SK-N-SH (cell line): ENCODE measurements at regions not wholly inside any gene's neighbourhood (a gene's known extent, or its start where the extent isn't known, plus 50 kb on each side); places are given as distances from the start of the nearest gene placed in this dataset.

Experiments
- CTCF ChIA-PET: fragments of 300-600, 350-600 bp; formaldehyde crosslinking; extraction: SDS; loops from one replicate; lab custom pipeline; 2021; lab: Yijun Ruan, JAX
- POLR2A ChIA-PET: fragments of 350-600 bp; sonication (Branson Sonifier 250); formaldehyde crosslinking; extraction: SDS; loops from one replicate; lab custom pipeline; 2020; ENCODE audit warnings: antibody characterized with exemption, inconsistent platforms; lab: Yijun Ruan, JAX
- DNase-seq: peaks from one replicate; pipeline ENCODE4 v3.0.0; 2012
- H2AFZ ChIP-seq: fragments of 200-600 bp; sonication (generic); 2 replicates; pipeline ENCODE4 v1.8.1; 2016; ENCODE audit warnings: antibody characterized with exemption, mild to moderate bottlenecking, low read depth
- H3F3A ChIP-seq: fragments of 200-600 bp; sonication (generic); replicated peaks from 2 replicates; pipeline ENCODE3; 2016; ENCODE audit warnings: antibody characterized with exemption, mild to moderate bottlenecking; ENCODE audit not compliant: insufficient read depth
- H3K27ac ChIP-seq, 2 experiments: fragments of 200-500 bp in 1 of 2; fragments of 200-600 bp in 1 of 2; sonication (Bioruptor generic) in 1 of 2; sonication (generic), shearing (Covaris generic) in 1 of 2; 2 replicates each; pipeline versions ENCODE4 v1.5.1 to v1.6.1; 2014 to 2016; ENCODE audit warnings: low read depth in 2 of 2, inconsistent platforms in 1 of 2, low read length in 1 of 2, mild to moderate bottlenecking in 1 of 2, mixed read lengths in 1 of 2
- H3K27me3 ChIP-seq: fragments of 200-600 bp; sonication (generic), shearing (Covaris generic); 2 replicates; pipeline ENCODE4 v1.6.1; 2016; ENCODE audit warnings: mixed run types; ENCODE audit not compliant: insufficient read depth
- H3K36me3 ChIP-seq, 2 experiments: fragments of 200-500 bp in 1 of 2; fragments of 200-600 bp in 1 of 2; sonication (Bioruptor generic) in 1 of 2; sonication (generic) in 1 of 2; replicated peaks in 1 of 2; 2 replicates each; pipeline versions ENCODE3 to v1.5.1; 2014 to 2016; ENCODE audit warnings: low read length in 1 of 2, mild to moderate bottlenecking in 1 of 2; ENCODE audit not compliant: insufficient read depth in 2 of 2, control insufficient read depth in 1 of 2
- H3K4me1 ChIP-seq, 2 experiments: fragments of 200-500 bp in 1 of 2; fragments of 200-600 bp in 1 of 2; sonication (Bioruptor generic) in 1 of 2; sonication (generic), shearing (Covaris generic) in 1 of 2; 2 replicates each; pipeline versions ENCODE4 v1.5.1 to v1.6.1; 2014 to 2016; ENCODE audit warnings: low read depth in 1 of 2, low read length in 1 of 2, mixed run types in 1 of 2; ENCODE audit not compliant: insufficient read depth in 2 of 2, control insufficient read depth in 1 of 2
- H3K4me2 ChIP-seq: fragments of 200-600 bp; sonication (generic), shearing (Covaris generic); 2 replicates; pipeline ENCODE4 v1.6.1; 2017; ENCODE audit warnings: mixed run types
- H3K4me3 ChIP-seq, 2 experiments: fragments of 200-500 bp in 1 of 2; fragments of 200-600 bp in 1 of 2; sonication (Bioruptor generic) in 1 of 2; sonication (generic), shearing (Covaris generic) in 1 of 2; 2 replicates each; pipeline versions ENCODE4 v1.5.1 to v1.8.1; 2014 to 2016; ENCODE audit warnings: low read depth in 2 of 2, inconsistent platforms in 1 of 2, low read length in 1 of 2, mild to moderate bottlenecking in 1 of 2, mixed read lengths in 1 of 2, moderate library complexity in 1 of 2
- H3K79me2 ChIP-seq: fragments of 200-600 bp; sonication (generic); 2 replicates; pipeline ENCODE4 v1.8.1; 2017; ENCODE audit warnings: mild to moderate bottlenecking; ENCODE audit not compliant: insufficient read depth
- H3K9ac ChIP-seq: fragments of 200-600 bp; sonication (generic); 2 replicates; pipeline ENCODE4 v1.6.1; 2017; ENCODE audit warnings: mixed run types
- H3K9me2 ChIP-seq: fragments of 200-600 bp; sonication (generic); 2 replicates; pipeline ENCODE4 v1.6.1; 2017; ENCODE audit warnings: mixed run types
- H3K9me3 ChIP-seq: fragments of 200-600 bp; sonication (generic); 2 replicates; pipeline ENCODE4 v1.6.1; 2017; ENCODE audit warnings: mixed run types, mild to moderate bottlenecking, moderate library complexity
- H4K20me1 ChIP-seq: fragments of 200-600 bp; sonication (generic); 2 replicates; pipeline ENCODE4 v1.6.1; 2017; ENCODE audit warnings: mild to moderate bottlenecking, mixed run types; ENCODE audit not compliant: insufficient read depth
- CHD2 ChIP-seq: fragments of 150-350 bp; IDR thresholded peaks from 2 replicates; pipeline ENCODE4 v1.6.1; 2018; ENCODE audit warnings: low read length; ENCODE audit not compliant: partially characterized antibody
- CTCF ChIP-seq: fragments of 200-600 bp; sonication (generic); IDR thresholded peaks from 2 replicates; pipeline ENCODE4 v1.6.1; 2017; ENCODE audit warnings: antibody characterized with exemption, mild to moderate bottlenecking, moderate library complexity
- ELF1 ChIP-seq: IDR thresholded peaks from 2 replicates; pipeline ENCODE4 v1.4.0; 2012
- EP300 ChIP-seq, 2 experiments: IDR thresholded peaks; 2 replicates each; pipeline versions ENCODE4 v1.4.0 to v1.6.1; 2012; ENCODE audit warnings: borderline replicate concordance in 1 of 2, low read depth in 1 of 2, low read length in 1 of 2
- EZH2phosphoT487 ChIP-seq: fragments of 200-600 bp; sonication (generic); IDR thresholded peaks from 2 replicates; pipeline ENCODE4 v1.6.1; 2017; ENCODE audit warnings: low read depth, mixed run types, mild to moderate bottlenecking, antibody characterized with exemption, moderate library complexity, borderline replicate concordance
- GATA2 ChIP-seq: sonication (generic); formaldehyde crosslinking; IDR thresholded peaks from 2 replicates; pipeline ENCODE4 v1.5.0; 2020; ENCODE audit warnings: mild to moderate bottlenecking, missing genetic modification reagents
- MEF2A ChIP-seq: IDR thresholded peaks from 2 replicates; pipeline ENCODE4 v1.4.0; 2012; ENCODE audit warnings: low read depth, borderline replicate concordance
- MXI1 ChIP-seq: IDR thresholded peaks from 2 replicates; pipeline ENCODE4 v1.6.1; 2012; ENCODE audit warnings: mild to moderate bottlenecking, low read depth, low read length, improper control_type of control experiment
- PBX3 ChIP-seq: IDR thresholded peaks from 2 replicates; pipeline ENCODE4; 2012
- TEAD4 ChIP-seq: IDR thresholded peaks from 2 replicates; pipeline ENCODE4 v1.4.0; 2012; ENCODE audit warnings: mild to moderate bottlenecking, borderline replicate concordance; ENCODE audit not compliant: insufficient read depth
- USF2 ChIP-seq: fragments of 150-350 bp; IDR thresholded peaks from 2 replicates; pipeline ENCODE4 v1.6.1; 2017; ENCODE audit warnings: antibody characterized with exemption, low read length, low read depth, borderline replicate concordance
- WGBS: methylation state at CpG from one replicate; pipeline ENCODE4 v1.1.6; 2017; ENCODE audit warnings: low lambda C conversion rate; 5-methylcytosine and 5-hydroxymethylcytosine counted together

GRCh38 chr11:134791102-134791501 is 379.1 kb upstream of the B3GAT1 start:
- Histone ChIP-seq H3K9me3 (no peaks in the 10 kb centered on the region), H3K9ac (no peak overlapping the region), H3K4me2 (no peak overlapping the region), H3K27me3 (no peaks in the 10 kb centered on the region), H3K9me2 (no peaks in the 10 kb centered on the region), H3K79me2 (no peaks in the 10 kb centered on the region), H3K4me3 (no peak overlapping the region), H3K36me3 (no peaks in the 10 kb centered on the region), H4K20me1 (no peaks in the 10 kb centered on the region), H3K4me1 (peaks cover 0 to 7% of the 10 kb centered on the region in 2 experiments; a peak in 1 of 4 replicates), H3F3A (no peaks in the 10 kb centered on the region), H2AFZ (no peak overlapping the region), H3K27ac (no peak overlapping the region)
- WGBS: 18% methylated on average over 2 of the region's 2 CpGs
- peak; percentile 46 for DNase-seq
- ChIA-PET POLR2A (no interaction called here), CTCF (interaction anchor here (1.8 kb wide), 1 partner anchor 10 kb away, joined by 6 read pairs; no protein-coding TSS in a partner anchor)
- TF ChIP-seq GATA2 (CRISPR knock-in tag): peak; percentile 71
- no peak for TF ChIP-seq CHD2
- no peak for TF ChIP-seq EP300 (IDR thresholded peaks at IDR 0.05; ENCODE audit: borderline replicate concordance in 1 of 2, low read depth in 1 of 2, low read length in 1 of 2)
- no peak for TF ChIP-seq ELF1
- TF ChIP-seq MXI1: no peak
- TF ChIP-seq EZH2phosphoT487: no peak
- TF ChIP-seq TEAD4: no peak
- no peak for TF ChIP-seq MEF2A

GRCh38 chr11:134789104-134789503 is 377.1 kb upstream of the B3GAT1 start:
- Histone ChIP-seq H3K4me3 (no peak overlapping the region), H3K36me3 (no peaks in the 10 kb centered on the region), H3K4me2 (no peak overlapping the region), H3K9ac (no peak overlapping the region), H3K27me3 (no peaks in the 10 kb centered on the region), H3K9me2 (no peaks in the 10 kb centered on the region), H3F3A (no peaks in the 10 kb centered on the region), H3K27ac (no peak overlapping the region)
- POLR2A ChIA-PET: no interaction called here
- TF ChIP-seq CTCF (no peak), USF2 (no peak), EZH2phosphoT487 (no peak), PBX3 (no peak)
- TF ChIP-seq, all 33 proteins: peak for 0
- DNase-seq: no peak
- Histone ChIP-seq H3K79me2 (no peaks in the 10 kb centered on the region), H2AFZ (no peak overlapping the region), H3K4me1 (peaks cover 0 to 7% of the 10 kb centered on the region in 2 experiments; a peak in 1 of 4 replicates), H3K9me3 (no peaks in the 10 kb centered on the region), H4K20me1 (no peaks in the 10 kb centered on the region)
- 38% methylated on average over 7 of the region's 10 CpGs for WGBS
- CTCF ChIA-PET: interaction anchor here (2.0 kb wide), 1 partner anchor 80 kb away, joined by 4 read pairs; no protein-coding TSS in a partner anchor
